Fibroblast of skin of left biceps (primary cell): ENCODE measurements at regions not wholly inside any gene's neighbourhood (a gene's known extent, or its start where the extent isn't known, plus 50 kb on each side); places are given as distances from the start of the nearest gene placed in this dataset.

Experiments
- DNase-seq, 2 experiments: peaks; one replicate each; pipeline ENCODE4 v3.0.0-alpha.2; 2013; ENCODE audit warnings: low read depth in 2 of 2

DNA sequence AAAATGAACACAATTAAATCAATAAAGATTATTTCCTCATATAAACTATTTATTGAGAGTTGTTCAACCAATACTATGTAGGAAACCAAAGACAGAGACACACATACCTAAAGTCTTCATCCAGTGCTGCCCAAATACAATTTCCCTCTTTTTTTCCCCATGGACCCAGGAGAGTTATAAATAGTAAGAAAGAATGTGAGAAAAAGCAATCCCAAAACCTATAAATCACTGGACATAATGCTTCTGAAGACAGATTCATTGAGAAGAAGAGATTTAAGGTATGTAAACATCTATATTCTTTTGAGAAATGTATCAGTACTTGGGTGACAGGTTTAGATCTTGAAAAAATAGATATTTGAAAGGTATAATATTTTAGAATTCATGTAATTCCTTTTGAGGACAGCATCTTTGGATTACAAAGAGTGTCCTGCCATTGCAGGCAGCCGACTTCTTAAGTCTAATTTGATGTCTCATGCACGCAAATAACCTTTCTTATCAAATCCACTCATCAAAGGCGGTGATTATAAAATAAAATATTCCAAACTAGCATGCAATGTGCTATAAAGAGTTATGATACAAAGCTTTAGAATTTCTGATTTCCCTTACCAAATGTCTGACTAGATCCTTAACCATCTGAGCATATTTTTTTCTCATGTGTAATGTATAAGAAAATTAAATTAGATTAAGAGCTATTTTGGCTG is 739.4 kb downstream of the LIG4 start:
- peak in 1 of 2 experiments; percentile 12 for DNase-seq

- DNase-seq, result no peak
These were observed 742.1 kb downstream of the LIG4 start for GRCh38 chr13:107473253-107473652.

DNA sequence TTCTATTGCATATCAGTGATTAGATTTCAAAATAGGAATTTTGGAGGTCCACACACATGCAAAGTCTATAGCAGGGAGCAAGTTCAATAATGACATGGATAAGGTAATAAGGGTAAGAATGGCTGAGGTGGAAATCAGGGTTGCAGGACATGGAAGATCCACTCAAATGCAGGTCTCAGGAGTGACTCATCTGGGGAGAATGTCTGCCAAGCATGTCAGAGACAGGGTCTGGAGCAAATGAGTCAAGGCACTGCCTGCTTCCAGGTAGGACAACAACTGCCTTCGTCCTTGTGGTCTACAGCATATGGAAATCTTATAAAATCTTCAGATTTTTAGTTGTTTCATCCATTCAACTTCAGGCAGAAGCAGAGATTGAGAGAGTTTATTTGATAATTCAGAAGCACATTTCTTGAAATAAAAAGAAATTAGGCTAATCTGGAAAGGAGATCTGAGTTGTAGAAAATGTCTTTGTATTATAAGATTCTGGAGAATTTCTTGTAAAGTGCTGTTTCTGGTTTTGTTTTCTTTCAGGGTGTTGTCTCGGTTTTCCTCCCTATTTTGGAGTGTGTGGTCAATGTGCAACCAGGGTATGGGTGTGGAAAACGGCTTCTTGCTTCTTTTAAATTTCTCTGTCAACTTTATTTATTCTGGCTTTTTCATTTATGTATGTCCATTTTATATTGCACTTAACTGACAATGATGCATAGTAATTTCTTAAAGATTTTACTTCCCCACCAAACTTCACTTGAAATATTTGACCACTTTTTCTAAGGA is 748.8 kb downstream of the LIG4 start:
- no peak for DNase-seq

- DNase-seq, result no peak
These were observed 752.8 kb downstream of the LIG4 start for GRCh38 chr13:107462501-107462900.

GRCh38 chr13:107461751-107462150 is 753.6 kb downstream of the LIG4 start:
- no peak for DNase-seq

GRCh38 chr13:107459430-107459829 is 755.9 kb downstream of the LIG4 start:
- no peak for DNase-seq

- DNase-seq, result no peak
These were observed 757.1 kb downstream of the LIG4 start for GRCh38 chr13:107458269-107458668.

- no peak for DNase-seq
These were observed 757.6 kb downstream of the LIG4 start for GRCh38 chr13:107457686-107458085.

GRCh38 chr13:107456431-107456830 is 758.9 kb downstream of the LIG4 start:
- no peak for DNase-seq

- DNase-seq, result no peak
These were observed 762.5 kb downstream of the LIG4 start for GRCh38 chr13:107452833-107453232.

- DNase-seq, result peak; percentile 32 to 34
These were observed 764.4 kb downstream of the LIG4 start for GRCh38 chr13:107450931-107451330.

- no peak for DNase-seq
These were observed 764.9 kb downstream of the LIG4 start for GRCh38 chr13:107450431-107450830.

DNA sequence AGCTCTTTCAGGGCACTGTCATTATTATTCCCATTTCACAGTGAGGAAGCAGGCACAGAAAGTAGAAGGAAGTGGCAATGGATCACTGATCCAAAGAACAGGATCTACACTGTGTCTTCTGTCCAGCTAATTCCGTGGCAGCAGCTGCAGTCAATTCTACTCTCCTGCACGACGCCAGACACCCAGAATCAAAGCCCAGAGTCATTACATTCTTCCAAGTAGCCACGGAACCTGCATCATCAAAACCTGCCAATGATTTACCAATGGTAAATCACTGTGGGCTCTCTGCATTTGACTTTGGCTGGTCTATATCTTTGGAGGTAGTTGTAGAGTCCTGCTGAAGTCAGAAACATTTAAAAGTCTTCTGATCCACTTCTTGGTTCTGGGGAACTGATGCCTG is 767.7 kb downstream of the LIG4 start:
- DNase-seq, result no peak

- no peak for DNase-seq
These were observed 774.1 kb downstream of the LIG4 start for GRCh38 chr13:107441279-107441678.

- DNase-seq, result no peak
These were observed 777.1 kb downstream of the LIG4 start for GRCh38 chr13:107438251-107438650.

GRCh38 chr13:107434347-107434746 is 781.0 kb downstream of the LIG4 start:
- no peak for DNase-seq

DNA sequence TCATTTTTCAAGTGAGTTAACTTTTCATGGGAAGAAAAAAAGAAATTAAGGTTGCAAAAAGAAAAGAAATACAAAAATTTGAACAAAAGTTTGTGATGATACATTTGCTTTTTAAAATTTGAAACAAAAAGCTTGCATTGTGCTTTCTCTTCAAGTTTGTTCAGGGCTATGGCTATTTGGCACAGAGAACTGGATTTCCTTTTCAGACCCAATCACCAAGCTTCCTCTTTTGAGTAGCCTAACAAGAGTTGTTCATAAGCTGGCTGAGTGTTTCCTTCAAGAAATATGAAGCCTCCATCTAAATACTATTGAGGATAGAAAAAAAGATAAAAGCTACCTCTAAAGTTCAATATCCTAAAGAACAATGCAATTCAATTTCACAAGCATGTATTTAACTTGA is 787.8 kb downstream of the LIG4 start:
- DNase-seq, result no peak

DNA sequence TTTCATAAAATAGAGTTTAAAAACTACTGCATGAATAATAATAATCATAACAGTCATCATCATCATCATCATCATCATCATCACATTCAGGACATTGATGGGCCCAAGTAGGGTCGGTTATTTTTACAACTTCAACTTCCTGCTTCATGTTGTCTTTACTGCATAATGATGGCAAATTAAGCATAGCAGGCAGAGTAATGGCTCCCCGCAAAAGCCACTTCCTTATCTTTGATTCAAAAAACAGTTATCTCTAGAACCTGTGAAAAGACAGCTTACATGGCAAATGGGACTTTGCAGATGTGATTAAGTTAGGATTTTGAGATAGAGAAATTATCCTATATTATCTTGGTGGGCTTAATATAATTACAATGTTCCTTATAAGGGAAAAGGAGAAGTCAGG is 792.9 kb downstream of the LIG4 start:
- DNase-seq, result no peak

GRCh38 chr13:107421951-107422350 is 793.4 kb downstream of the LIG4 start:
- no peak for DNase-seq

DNA sequence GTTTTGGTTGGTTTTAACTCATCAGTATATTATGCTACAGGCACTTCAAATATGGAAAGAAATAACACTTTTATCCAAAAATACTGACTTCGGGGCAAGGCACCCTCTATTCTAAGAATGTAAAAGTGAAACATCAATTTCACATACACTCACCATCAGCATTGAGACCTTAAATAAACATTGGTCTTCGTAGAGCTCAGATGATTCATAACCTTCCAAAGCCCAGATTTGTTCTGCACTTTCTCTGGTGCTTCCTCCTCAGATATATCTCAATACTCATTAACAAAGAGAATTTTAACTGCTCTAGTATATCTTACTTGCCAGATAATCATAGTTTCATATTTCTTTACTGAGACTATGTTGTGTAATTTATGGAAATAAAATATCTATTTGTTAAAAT is 794.3 kb downstream of the LIG4 start:
- DNase-seq, result no peak

GRCh38 chr13:107413005-107413404 is 802.3 kb downstream of the LIG4 start:
- DNase-seq, result no peak

- DNase-seq, result no peak
These were observed 808.3 kb downstream of the LIG4 start for GRCh38 chr13:107407074-107407473.

GRCh38 chr13:107395927-107396662 is 819.2 kb downstream of the LIG4 start:
- no peak for DNase-seq
